ENCODE measurements at regions not wholly inside any gene's neighbourhood (a gene's known extent, or its start where the extent isn't known, plus 50 kb on each side); places are given as distances from the start of the nearest gene placed in this dataset.
"Not testable (repeated sequence)": the region's sequence is repeated elsewhere in the genome, so short reads cannot be mapped to it uniquely, and the experiment has no call there.

DNA sequence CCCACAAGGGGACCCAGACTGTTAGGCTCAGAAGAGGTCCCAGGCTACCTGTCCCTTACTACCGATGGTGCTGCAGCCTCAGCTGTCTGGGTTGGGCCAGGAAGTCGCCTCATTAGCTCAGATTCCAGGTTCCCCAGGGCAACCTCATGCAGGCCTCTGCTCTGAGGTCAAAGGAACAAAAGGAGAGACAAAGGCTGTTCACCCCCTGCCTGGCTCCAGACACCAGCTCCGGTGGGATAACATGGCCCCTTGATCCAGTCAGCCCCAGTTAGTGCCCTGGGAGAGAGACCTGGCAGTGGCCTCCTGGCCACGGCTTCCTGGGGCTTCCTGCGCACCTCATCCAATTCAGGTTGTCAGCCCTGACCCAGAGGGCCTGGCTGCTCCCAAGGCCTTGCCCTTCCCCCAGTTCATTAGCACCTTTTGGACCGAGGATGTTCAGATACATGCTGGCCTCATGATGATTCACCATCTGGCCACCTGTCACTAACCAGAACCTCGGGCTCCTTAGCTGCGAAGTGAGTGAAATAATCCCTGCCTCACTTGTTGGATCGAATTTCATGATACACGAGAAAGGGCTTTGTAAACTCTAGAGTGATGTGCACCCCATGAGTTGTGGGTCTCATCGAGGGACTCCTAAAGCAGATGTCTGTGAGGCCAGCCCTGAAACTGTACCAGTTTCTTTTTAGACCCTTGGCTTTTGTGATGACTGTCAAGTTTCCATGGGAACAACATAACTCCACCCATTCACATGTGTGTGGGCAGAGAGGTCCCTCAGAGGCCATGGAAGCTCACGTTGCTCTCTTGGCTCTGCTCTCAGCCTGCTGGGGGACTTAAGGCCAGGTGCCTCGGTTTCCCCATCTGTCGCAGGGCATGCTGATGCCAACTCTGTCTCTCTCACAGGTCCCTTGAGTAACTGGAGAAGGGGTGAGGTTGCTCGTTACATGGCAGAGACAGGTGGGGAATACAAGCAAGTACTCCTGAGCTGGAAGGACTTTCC lies 79.5 kb upstream of the PCBD1 start:
- DNase-seq: no peak

DNA sequence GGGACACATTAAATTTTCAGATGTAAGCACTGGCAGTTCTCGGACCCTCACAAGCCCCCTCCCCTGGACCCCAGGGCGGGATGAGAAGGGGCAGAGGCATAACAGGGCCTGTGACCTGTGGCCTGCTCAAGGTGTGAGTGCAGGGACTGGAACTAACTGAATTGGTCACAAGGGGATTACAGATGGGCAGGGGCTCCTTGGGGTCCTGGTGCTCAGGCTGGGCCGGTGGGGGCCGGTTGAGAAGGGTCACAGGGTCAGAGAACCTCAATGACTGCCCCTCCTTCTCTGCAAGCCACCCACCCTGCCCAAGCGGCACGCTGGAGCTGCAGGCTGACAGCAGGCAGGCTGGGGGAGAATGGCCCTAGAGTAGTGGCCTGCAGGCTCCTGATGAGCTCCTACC lies 80.8 kb upstream of the PCBD1 start:
- DNase-seq: no peak

DNA sequence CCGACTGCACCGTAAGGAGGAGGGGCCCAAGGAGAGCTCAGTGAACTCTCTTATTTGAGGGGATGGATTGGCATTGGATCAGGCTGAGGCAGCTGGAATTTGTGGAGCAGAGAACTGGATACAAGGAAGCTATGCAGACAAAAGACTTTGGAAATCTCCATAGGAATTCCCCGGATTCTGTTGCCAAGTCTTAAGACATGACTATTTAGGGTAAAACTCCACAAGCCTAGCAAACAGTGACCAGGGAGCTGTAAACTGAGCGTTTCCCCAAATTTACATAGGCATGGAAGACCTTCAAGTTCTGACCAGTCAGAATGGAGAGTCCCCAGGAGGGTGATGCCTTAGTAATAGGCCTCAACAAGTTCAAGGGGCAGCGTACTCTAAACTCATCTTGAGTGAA lies 82.5 kb upstream of the PCBD1 start:
- no peak for DNase-seq

DNA sequence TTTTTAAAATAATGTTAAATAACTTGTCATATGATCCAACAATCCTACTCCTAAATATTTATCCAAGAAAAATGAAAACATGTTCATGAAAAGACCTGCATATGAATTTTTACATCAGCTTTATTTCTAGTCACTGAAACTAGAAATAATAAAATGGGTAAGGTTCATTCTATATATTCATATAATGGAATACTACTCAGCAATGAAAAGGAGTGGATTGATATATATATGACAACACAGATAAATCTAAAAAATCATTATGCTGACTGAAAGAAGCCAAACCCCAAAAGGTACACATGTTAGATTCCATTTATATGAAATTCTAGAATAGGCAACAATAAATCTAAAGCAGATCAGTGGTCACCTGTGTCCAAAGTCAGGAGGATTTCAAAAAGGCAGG lies 84.9 kb upstream of the PCBD1 start:
- no peak for DNase-seq

DNA sequence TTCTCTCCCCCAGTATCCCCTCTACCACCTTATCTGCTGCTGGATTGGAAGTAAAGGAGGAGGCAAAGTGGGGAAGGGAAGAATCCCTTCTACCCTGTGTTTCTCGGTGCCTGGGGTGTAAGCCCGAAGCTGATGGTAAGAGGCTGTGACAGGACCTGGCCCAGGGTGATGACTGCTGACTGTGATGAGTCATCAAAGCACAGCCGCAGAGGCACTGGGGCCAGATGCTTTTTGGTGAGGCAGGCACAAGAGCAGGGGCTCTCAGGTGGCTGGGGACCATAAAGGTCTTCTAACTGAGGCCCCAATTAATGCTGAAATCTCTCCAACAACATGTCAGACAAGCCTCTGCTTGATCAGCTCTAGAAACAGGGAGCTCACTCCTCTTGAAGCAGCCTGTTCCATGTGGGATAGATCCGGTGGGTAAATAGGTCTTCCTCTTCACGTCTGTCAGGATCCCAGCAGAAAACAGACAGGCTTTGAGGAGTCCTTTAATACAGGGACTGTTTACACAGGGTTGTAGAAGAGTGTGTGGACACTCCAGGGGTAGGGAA lies 86.1 kb upstream of the PCBD1 start:
- peak; percentile 6 for DNase-seq

DNA sequence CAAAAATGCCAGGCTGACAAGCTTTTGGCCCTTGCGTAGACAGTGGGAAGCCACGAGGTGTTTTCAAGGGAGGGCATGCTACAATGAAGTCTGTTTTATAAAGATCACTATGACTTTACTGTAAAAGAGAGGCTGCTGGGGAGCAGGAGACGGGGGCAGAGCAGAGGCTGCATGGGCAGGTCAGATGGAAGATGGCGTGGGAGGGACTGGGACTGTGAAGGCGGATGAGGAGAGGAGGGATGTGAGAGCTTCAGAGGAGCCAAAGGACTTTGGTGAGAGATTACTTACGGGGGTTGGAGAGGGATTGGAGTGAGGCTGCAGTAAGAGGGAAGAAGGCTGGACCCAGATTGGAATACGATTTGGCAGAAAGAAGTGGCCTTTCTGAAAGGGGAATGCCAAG lies 86.6 kb upstream of the PCBD1 start:
- no peak for DNase-seq

DNA sequence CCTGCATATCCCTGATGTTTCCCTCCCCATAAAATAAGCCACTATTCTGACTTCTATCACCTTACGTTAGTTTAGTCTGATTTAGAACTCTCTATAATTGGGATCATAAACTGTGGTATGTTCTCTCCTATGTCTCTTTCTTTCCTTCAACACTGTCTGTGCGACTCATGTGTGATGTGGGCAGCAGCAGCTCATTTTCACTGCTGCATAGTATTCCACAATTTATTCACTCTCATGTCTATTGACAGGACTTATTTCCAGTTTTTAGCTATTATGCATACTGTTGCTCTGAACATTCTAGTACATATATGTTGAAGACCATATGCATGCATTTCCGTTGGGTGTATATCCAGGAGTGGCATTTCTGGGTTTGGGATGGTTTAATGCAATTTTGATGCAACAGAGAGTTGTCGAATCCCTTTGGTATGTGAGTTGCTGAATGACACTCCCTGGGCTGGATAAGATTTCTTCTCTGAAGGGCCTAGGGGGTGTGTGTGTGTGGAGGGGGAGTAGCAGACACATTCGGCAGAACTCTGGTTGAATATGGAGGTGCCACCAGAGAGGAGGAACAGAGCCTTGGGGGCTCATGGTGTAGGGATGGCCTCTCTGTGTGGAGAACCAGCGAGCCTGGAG lies 87.8 kb upstream of the PCBD1 start:
- DNase-seq: no peak

DNA sequence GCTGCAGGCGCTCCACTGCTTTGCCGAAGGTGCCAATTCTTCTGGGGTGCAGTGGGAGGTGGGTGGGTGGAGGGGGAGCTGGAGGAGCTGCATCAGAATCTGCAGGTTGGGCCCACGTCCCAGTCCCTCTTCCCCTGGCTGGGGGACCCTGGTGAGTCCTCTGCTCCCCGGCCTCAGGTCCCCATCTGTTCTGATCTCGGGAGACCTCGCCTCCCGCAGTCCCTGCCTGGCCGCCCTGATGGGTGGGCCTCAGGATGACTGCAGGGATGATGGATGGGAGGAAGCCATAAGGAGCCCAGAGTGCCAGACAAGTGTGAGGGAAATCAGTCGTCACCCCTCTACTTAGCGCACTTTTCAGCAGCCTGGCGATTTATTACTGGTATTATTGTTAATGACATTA lies 89.3 kb upstream of the PCBD1 start:
- no peak for DNase-seq

DNA sequence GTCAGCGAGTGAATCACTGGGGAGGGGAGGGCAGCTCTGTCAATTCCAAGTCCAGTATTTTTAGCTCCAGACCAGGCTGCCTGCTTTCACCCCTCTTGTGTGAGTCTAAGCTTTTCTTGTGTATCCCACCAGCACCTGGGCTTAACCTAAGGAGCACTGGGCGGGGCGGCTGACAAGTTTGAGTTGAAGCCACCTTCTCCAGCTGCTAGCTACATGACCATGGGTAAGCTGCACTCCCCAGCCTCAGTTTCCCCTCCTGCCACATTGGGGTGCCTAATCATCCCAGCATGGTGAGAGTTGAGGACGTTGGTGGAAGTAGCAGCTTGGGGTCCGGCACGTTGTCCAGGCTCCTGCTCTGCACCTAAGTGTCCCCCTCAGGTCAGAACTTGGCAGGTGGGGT lies 89.8 kb upstream of the PCBD1 start:
- DNase-seq: no peak

DNA sequence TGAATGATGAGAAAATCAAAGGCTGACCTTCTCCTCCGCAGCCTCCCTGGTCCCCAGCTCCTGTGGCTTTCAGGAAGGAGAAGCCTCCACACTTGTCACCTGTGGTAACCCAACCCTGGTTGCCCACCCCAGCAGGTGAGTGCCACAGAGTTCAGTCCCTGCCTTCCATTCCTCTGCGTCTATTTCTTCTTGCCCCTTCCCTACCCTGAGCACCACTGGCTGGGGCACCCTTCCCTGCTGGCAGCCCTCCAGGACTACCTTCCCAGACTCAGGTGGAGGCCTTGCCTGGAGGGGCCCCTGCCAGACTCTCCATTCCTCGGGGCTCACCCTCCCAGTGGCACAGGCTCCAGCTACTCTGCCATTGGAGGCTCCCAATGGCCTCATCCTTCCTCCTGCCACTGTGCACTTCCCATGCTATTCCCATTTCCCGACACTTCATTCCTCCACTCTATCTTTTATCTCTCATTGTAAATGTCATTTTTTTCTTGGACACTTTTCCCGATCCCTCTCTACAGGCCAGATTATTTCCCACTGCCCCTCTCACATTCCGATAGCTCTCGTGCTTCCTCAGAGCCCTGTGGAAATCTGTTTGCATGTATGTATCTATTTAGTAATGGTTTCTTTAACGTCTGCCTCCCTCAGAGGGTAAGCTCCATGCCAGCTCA lies 90.6 kb upstream of the PCBD1 start:
- DNase-seq: no peak

DNA sequence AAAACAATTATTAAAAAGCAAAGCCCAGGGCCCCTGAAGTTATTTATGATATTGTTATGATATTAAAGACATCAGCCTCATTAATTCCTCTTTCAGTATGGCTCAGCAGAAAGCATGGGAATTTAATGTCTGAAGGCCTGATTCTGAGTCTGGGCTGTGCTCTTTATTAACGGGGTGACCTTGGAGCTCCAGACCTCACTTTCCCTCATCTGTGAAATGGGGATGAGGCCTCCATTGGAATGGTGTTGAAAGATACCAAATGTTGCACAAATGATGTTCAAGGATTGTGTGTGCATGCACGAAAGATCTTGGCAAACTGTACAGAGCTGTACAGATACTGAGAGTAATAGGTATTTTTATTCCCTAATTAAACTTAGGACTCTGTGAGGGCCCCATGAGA lies 92.3 kb upstream of the PCBD1 start:
- DNase-seq: no peak

DNA sequence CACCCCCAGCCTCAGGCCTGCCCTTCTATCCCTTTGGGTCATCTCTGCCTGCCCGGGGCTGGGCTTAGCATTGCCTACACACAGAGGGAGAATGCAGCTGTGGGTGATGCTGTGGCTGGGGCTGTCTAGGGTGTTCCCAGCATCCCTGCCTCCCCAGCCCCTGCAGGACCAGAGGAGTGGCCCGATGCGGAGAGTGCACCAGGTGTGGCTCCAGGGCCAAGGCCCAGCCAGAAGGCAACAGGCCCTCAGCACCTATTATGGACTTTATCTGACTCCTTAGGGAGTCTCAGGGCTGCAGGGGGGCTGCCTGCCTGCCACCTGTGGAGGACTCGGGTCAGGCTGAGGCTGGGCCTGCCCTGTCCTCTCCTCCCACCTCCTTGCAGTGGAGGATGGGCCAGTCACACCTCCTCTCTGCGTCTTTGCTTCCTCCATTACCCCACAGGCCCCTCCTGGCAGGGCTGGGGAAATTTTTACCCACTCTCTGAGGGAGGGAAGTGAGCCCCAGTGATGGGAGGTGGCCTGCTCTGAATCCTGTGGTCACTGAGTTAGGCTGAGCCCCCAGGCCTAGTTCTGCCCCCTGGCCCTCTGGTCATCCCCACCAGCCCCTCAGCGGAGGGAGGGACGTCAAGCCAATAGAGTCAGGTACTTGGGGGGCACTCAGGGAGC lies 92.9 kb upstream of the PCBD1 start:
- DNase-seq: no peak

DNA sequence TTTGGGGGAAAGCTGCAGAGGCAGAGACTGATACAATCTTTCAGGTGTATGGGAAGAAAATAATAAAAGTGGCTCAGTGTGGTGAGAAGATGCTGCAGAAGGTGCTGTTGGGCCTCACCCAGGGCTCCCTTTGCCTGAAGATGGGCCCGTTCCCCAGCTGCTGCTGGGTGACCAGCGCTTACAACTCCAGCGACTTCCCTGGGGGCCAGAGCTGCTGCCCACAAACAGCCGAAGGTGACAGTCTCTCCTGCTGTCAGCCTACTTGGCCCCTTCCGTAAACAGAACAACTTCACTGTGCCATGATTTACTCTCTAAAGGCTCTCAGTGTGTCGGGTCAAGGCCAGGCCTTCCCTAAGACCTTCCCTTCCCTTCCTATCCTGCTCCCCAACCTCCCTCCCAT lies 93.6 kb upstream of the PCBD1 start:
- DNase-seq: no peak

DNA sequence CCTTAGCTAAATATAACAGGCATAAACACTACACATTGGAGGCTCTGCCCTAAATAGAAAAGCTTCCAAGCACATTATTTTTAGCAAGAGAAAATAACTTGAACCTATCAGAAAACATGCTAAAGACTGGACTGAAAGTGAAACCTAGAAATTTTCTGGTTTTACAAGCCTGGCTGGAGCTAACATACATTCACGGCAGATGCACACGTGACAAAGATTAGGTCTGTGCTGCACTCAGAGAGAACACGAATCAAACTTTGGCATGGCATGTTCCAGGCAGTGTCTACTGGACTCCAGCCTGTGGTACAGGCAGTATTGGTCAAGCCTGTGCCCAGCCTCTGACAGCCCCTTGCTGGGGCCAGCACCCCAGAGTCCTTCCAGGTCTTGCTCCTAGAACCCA lies 94.1 kb upstream of the PCBD1 start:
- DNase-seq: no peak

DNA sequence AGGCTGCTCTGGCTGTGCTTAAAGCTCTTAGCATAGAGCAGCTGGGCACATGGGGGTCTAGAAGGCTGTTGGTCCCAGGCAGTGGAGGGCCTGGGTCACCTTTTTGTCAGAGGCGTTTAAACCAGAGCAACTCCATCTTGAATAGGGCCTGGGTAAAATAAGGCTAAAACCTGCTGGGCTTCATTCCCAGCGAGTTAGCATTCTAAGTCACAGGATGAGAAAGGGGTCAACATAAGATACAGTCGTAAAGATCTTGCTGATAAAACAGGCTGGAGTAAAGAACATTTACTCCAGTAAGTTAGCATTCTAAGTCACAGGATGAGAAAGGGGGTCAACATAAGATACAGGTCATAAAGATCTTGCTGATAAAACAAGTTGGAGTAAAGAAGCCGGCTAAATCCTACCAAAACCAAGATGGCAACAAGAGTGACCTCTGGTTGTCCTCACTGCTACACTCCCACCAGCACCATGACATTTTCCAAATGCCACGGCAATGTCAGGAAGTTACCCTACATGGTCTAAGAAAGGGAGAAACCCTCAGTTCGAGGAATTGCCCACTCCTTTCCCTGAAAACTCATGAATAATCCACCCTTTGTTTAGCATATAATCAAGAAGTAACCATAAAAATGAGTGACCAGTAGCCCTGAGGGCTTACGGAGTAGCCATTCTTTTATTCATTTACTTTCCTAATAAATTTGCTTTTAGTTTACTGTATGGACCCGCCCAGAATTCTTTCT lies 96.8 kb upstream of the PCBD1 start:
- DNase-seq: no peak

DNA sequence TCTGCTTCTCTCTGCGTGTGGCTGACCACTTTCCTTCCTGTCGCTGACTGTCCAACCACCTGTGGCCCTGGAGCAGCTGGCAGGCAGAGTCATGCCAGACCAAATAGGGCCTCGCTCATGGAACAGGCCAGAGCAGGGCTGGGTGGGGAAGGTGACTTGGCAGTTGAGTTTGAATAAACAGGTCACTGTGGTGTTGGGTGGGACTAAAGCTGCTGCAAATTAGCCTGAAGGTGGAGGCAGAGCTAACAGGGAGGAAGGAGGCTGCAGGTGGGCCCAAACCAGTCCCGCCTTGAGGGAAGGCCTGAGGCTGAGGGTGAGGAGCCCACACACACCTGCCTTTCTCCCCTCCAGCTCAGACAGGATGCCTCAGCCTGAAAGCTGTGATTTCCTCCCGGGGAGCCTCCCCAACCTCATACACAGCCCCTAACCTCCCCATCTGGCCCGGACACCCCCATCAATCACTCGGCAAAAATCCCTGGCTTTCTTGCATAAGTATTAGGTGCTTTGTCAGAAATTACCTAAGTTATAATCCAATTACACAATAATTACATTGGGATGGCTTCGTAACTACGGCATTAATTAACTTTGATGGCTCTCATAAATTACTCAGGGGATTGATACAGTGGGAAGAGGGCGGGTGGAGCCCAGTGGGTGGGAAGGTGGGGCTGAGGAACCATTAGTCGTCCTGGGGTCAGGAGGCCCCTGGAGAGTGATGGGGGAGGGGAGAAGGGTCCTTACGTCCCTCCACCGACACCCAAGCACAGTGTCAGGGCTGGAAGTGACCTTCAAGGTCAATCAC lies 97.7 kb upstream of the PCBD1 start:
- DNase-seq: peak; percentile 21

DNA sequence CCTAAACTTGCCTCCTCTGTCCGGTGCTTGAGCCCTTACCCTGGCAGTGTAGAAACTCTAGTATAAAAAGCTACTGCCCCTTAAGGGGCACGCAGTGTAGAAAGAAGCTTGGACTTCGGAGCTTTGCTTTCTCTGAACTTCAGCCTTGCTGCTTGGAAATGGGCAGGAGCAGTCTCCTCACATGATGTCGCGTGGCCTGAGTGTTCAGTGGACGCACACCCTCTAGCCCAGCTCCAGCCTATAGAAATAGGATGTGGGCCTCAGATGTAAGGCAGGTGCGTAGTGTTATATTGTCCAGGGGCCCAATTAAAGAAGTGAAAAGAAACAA lies 98.2 kb upstream of the PCBD1 start:
- no peak for DNase-seq

DNA sequence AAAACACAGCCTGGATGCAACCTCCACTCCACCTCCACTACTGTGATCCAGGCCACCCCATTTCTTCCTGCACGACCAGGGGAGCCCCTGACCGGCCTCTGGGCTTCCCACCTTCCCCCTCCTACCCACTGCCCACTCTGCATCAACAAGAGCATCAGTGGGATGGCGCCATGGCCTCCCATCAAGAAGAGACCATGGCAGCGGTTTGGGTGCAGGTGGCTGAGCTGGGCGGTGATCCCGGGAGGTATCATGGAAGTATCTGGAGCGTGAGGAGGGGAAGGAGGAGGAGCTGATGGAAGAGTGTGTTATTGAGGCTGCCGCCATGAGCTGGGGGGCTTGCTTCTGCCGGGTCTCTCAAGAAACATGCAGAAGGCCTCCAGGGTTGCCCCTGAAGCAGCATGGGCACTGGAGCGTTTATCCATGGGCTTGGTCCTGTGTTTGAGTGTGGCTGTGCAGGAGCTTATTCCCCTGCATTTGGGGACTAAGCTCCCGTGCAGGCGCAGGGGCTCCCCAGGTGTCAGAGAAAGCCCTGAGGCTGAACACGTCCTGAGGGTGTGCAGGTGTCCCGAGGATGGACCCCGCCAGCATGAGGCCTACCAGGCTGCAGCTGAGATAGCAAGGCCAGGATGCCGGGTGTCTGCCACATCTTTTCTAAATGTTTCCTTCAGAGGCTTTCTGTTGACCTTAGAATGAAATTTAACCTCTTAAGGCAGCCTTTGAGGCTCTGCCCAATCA lies 99.2 kb upstream of the PCBD1 start:
- no peak for DNase-seq

DNA sequence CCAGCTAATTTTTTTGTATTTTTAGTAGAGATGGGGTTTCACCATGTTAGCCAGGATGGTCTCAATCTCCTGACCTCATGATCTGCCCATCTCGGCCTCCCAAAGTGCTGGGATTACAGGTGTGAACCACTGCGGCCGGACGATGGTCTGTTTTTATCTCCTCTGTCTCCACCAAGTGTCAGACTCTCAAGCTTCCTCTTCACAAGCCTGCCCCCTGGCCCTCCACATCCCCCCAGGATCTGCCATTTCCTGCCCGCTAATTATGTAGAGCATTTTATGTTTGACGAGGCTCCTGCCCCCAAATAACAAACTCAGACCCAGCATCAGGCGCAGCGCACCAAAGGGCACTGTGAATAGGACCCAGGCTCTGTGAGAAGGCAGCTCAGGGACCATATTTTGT lies 101.8 kb upstream of the PCBD1 start:
- not testable (repeated sequence) for DNase-seq

DNA sequence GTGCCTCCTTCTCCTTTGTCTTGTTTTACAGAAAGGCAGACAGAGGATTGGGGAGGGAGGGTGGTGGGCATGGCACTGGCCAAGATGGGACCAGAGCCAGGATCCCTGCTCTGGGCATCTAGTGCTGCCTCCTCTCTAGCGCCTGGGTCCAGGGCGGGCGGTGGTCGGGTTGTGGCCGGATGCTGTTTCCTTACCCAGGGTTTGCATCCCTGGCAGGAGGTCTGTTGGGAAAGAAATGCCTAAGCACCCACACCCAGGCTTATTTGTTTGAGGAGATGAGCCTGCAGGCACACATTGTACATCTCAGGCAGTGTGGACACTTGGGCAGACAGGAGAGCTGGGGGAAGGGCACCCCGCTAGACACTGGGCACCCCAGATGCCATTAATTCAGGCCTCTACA lies 102.3 kb upstream of the PCBD1 start:
- DNase-seq: no peak

All from NCI-H1436 treated with DMSO at 0.1 percent for 48 hours (cell line).